Astrocyte (in vitro differentiated cells and primary cell): ENCODE measurements at regions not wholly inside any gene's neighbourhood (a gene's known extent, or its start where the extent isn't known, plus 50 kb on each side); places are given as distances from the start of the nearest gene placed in this dataset.

Source experiments
- DNase-seq: peaks from one replicate; pipeline ENCODE4 v3.0.0-alpha.2; 2010; ENCODE audit warnings: low read depth
- FAIRE-seq: peaks from 2 replicates; lab custom pipeline; 2011; peaks lifted over from hg19 to GRCh38; lab: Jason Lieb, UNC
- H2AFZ ChIP-seq: 2 replicates; pipeline ENCODE4 v1.6.0; 2012; ENCODE audit warnings: low read depth, low read length, inconsistent platforms
- H3K27ac ChIP-seq: 2 replicates; pipeline ENCODE4 v1.5.1; 2011; ENCODE audit warnings: low read depth, low read length, inconsistent platforms
- H3K27me3 ChIP-seq: 2 replicates; pipeline ENCODE4 v1.6.0; 2011; ENCODE audit warnings: low read length, inconsistent platforms; ENCODE audit not compliant: insufficient read depth
- H3K36me3 ChIP-seq: 2 replicates; pipeline ENCODE4 v1.5.1; 2011; ENCODE audit warnings: low read length, inconsistent platforms; ENCODE audit not compliant: insufficient read depth
- H3K4me1 ChIP-seq: 2 replicates; pipeline ENCODE4 v1.5.1; 2011; ENCODE audit warnings: low read length, inconsistent platforms; ENCODE audit not compliant: insufficient read depth
- H3K4me2 ChIP-seq: 2 replicates; pipeline ENCODE4 v1.6.0; 2012; ENCODE audit warnings: low read length, inconsistent platforms
- H3K4me3 ChIP-seq: 2 replicates; pipeline ENCODE4 v1.5.1; 2011; ENCODE audit warnings: low read depth, mild to moderate bottlenecking, low read length, inconsistent platforms; ENCODE audit not compliant: insufficient read depth
- H3K79me2 ChIP-seq: 2 replicates; pipeline ENCODE4 v1.6.0; 2012; ENCODE audit warnings: mild to moderate bottlenecking, low read length, inconsistent platforms; ENCODE audit not compliant: insufficient read depth
- H3K9ac ChIP-seq: 2 replicates; pipeline ENCODE4 v1.6.0; 2012; ENCODE audit warnings: mild to moderate bottlenecking, low read length, inconsistent platforms
- H3K9me3 ChIP-seq: 2 replicates; pipeline ENCODE4 v1.5.1; 2012; ENCODE audit warnings: low read depth, mild to moderate bottlenecking, low read length, inconsistent platforms; ENCODE audit not compliant: insufficient read depth
- H4K20me1 ChIP-seq: 2 replicates; pipeline ENCODE4 v1.6.0; 2012; ENCODE audit warnings: low read length, inconsistent platforms; ENCODE audit not compliant: insufficient read depth
- H3K27ac Mint-ChIP-seq: one replicate; pipeline ENCODE4 v1.8.0; 2021; ENCODE audit warnings: mild to moderate bottlenecking, mixed read lengths; ENCODE audit not compliant: unreplicated experiment
- H3K27me3 Mint-ChIP-seq: one replicate; pipeline ENCODE4 v1.8.0; 2021; ENCODE audit warnings: low read depth, mixed read lengths; ENCODE audit not compliant: unreplicated experiment
- H3K36me3 Mint-ChIP-seq: one replicate; pipeline ENCODE4 v1.8.0; 2021; ENCODE audit warnings: low read depth, mixed read lengths; ENCODE audit not compliant: unreplicated experiment
- H3K4me1 Mint-ChIP-seq: one replicate; pipeline ENCODE4 v1.8.0; 2021; ENCODE audit warnings: low read depth, mixed read lengths; ENCODE audit not compliant: unreplicated experiment
- H3K4me3 Mint-ChIP-seq: one replicate; pipeline ENCODE4 v1.8.0; 2021; ENCODE audit warnings: mild to moderate bottlenecking, moderate library complexity, mixed read lengths; ENCODE audit not compliant: unreplicated experiment
- H3K9me3 Mint-ChIP-seq: one replicate; pipeline ENCODE4 v1.8.0; 2021; ENCODE audit warnings: mild to moderate bottlenecking, mixed read lengths; ENCODE audit not compliant: unreplicated experiment
- EZH2 ChIP-seq: IDR thresholded peaks from 2 replicates; pipeline ENCODE4 v1.6.1; 2012; ENCODE audit warnings: mild to moderate bottlenecking, low read length, inconsistent platforms; ENCODE audit not compliant: insufficient read depth
- TF ChIP-seq, protein P1 (sequence below): IDR thresholded peaks from 2 replicates; pipeline ENCODE4 v1.5.1; 2011; ENCODE audit warnings: low read depth, mild to moderate bottlenecking, inconsistent platforms, low read length, moderate library complexity; ENCODE audit not compliant: insufficient read depth

DNA sequence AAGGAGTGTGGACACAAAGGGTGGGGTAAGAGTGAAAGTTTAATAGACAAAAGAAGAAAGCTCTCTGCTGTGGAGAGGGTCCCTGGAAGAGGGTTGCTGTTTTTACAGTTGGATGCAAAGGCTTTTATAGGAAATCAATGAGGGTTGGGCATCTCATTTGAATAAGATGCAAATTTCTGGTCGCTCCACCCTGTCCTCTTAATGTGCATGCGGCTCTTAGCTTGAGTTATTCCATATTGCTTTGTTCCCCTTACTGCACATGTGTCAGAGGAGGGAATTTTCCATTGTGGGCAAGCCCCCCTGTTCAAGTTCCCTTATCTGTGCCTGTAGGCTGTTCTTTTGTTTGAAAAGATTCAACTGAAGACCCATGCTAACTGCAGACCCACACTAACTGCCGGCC is 326.5 kb downstream of the BCL11A start:
- no peak for DNase-seq
- H2AFZ ChIP-seq, result no peak overlapping the region
- Mint-ChIP-seq H3K4me1 (no peaks in the 10 kb centered on the region), H3K4me3 (no peak overlapping the region), H3K9me3 (peaks cover 2% of the 10 kb centered on the region), H3K27ac (no peak overlapping the region), H3K36me3 (no peaks in the 10 kb centered on the region), H3K27me3 (peaks cover 3% of the 10 kb centered on the region)
- TF ChIP-seq, protein P1, sequence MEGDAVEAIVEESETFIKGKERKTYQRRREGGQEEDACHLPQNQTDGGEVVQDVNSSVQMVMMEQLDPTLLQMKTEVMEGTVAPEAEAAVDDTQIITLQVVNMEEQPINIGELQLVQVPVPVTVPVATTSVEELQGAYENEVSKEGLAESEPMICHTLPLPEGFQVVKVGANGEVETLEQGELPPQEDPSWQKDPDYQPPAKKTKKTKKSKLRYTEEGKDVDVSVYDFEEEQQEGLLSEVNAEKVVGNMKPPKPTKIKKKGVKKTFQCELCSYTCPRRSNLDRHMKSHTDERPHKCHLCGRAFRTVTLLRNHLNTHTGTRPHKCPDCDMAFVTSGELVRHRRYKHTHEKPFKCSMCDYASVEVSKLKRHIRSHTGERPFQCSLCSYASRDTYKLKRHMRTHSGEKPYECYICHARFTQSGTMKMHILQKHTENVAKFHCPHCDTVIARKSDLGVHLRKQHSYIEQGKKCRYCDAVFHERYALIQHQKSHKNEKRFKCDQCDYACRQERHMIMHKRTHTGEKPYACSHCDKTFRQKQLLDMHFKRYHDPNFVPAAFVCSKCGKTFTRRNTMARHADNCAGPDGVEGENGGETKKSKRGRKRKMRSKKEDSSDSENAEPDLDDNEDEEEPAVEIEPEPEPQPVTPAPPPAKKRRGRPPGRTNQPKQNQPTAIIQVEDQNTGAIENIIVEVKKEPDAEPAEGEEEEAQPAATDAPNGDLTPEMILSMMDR, result no peak
- no peak for TF ChIP-seq EZH2
- H3K9me3 ChIP-seq, result peaks cover 6% of the 10 kb centered on the region
- no peak overlapping the region for H3K27ac ChIP-seq
- no peak overlapping the region for H3K9ac ChIP-seq
- H3K4me3 ChIP-seq, result no peak overlapping the region
- no peaks in the 10 kb centered on the region for H4K20me1 ChIP-seq
- no peaks in the 10 kb centered on the region for H3K79me2 ChIP-seq
- no peaks in the 10 kb centered on the region for H3K36me3 ChIP-seq
- H3K4me2 ChIP-seq, result no peak overlapping the region
- H3K4me1 ChIP-seq, result no peaks in the 10 kb centered on the region
- no peaks in the 10 kb centered on the region for H3K27me3 ChIP-seq
- FAIRE-seq, result no peak

DNA sequence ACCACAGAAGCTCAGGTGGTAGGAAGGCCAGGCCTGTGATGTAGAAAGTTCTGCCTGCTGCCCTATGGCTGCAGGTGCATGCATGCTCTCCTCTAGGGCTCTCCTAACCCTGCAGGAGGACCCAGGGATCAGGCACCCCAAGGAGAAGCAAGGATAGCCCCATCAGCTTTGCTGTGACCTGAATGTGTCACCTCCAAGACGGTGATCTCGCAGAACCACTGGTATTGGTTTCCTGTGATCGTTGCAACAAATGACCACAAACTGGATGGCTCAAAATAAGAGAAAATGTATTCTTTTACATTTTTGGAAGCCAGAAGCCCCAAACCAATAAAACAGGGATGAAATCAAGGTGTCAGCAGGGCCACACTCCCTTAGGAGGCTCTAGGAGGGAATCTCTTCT is 327.3 kb downstream of the BCL11A start:
- Mint-ChIP-seq H3K4me1 (no peaks in the 10 kb centered on the region), H3K27me3 (peaks cover 3% of the 10 kb centered on the region), H3K27ac (no peak overlapping the region), H3K36me3 (no peaks in the 10 kb centered on the region), H3K9me3 (no peaks in the 10 kb centered on the region), H3K4me3 (no peak overlapping the region)
- H3K27me3 ChIP-seq, result no peaks in the 10 kb centered on the region
- H4K20me1 ChIP-seq, result no peaks in the 10 kb centered on the region
- H3K9ac ChIP-seq, result no peak overlapping the region
- H2AFZ ChIP-seq, result no peak overlapping the region
- FAIRE-seq (no peak), DNase-seq (no peak)
- H3K79me2 ChIP-seq, result no peaks in the 10 kb centered on the region
- no peak overlapping the region for H3K27ac ChIP-seq
- peaks cover 6% of the 10 kb centered on the region for H3K9me3 ChIP-seq
- H3K4me1 ChIP-seq, result no peaks in the 10 kb centered on the region
- H3K36me3 ChIP-seq, result no peaks in the 10 kb centered on the region
- H3K4me2 ChIP-seq, result no peak overlapping the region
- no peak overlapping the region for H3K4me3 ChIP-seq
- no peak for TF ChIP-seq EZH2
- TF ChIP-seq, protein P1, result no peak

DNA sequence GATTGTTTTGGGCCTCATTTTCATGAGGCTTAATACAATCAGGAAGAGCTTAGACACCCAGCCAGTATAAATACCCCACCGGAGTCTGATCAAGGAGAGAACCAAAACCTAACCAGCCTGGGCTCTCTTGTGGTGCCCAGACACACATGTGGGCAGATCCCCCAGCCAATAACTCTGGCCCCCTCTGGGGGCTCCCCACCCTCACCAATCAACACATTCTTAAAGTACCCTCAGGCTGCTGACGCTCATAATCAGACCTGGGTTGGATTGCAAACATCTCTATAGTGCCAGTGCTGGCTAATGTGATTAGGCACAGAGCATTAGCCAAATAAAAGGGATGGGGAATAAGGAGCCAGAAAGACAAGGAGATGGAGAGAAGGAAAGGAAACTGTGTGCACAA is 329.6 kb downstream of the BCL11A start:
- Histone ChIP-seq H3K27ac (no peak overlapping the region), H3K36me3 (no peaks in the 10 kb centered on the region), H3K9me3 (peaks cover 1% of the 10 kb centered on the region), H3K9ac (no peak overlapping the region), H3K4me2 (no peak overlapping the region), H3K4me1 (no peaks in the 10 kb centered on the region), H3K79me2 (no peaks in the 10 kb centered on the region), H3K27me3 (no peaks in the 10 kb centered on the region), H3K4me3 (no peak overlapping the region), H4K20me1 (no peaks in the 10 kb centered on the region), H2AFZ (no peak overlapping the region)
- DNase-seq (no peak), FAIRE-seq (no peak)
- Mint-ChIP-seq H3K36me3 (no peaks in the 10 kb centered on the region), H3K27me3 (peaks cover 6% of the 10 kb centered on the region), H3K4me3 (no peak overlapping the region), H3K9me3 (no peaks in the 10 kb centered on the region), H3K4me1 (no peaks in the 10 kb centered on the region), H3K27ac (no peak overlapping the region)
- TF ChIP-seq, protein P1, result no peak
- TF ChIP-seq EZH2, result no peak
